ENCODE measurements at regions not wholly inside any gene's neighbourhood (a gene's known extent, or its start where the extent isn't known, plus 50 kb on each side); places are given as distances from the start of the nearest gene placed in this dataset.
"Not testable (repeated sequence)": the region's sequence is repeated elsewhere in the genome, so short reads cannot be mapped to it uniquely, and the experiment has no call there.

DNA sequence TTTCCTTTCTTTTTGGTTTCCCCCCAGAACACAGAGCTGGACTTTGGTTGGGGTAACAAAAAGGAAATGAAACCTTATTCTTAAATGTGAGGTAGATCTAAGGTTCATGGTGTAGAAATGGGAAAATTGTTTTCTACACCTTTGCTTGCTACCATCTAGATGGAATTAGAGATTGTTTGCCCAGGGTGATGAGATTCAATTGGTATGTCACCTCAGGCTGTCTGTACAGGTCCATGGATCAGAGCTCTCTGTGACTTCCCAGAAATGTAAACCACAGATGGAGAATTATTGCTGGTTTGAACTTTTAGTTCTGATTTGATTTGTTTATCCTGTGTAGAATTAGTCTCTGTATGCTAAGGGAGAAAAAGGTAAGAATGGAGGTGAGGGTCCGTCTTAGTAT lies 146.7 kb downstream of the PCDH7 start:
- no peak overlapping the region for H3K27ac ChIP-seq
- no peak overlapping the region for H3K27ac Mint-ChIP-seq

DNA sequence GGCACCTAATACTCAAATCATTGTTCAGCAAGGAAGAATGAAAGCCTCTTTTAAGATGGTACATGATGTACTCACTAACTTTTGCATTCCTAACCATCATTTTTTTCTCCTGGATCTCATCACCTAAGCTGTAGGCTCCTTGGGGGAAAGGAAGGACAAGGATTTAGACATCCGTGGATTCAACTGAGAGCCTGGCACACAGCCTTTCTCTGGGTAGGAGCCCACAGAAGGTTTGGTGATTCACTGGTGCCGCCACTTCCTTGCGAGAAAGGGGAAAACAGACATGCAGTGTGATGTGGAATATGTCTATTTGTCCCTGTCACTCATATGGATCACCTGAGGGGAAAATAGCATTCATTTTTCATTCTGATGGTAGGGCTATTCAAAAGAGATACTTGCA lies 147.3 kb downstream of the PCDH7 start:
- H3K27me3 Mint-ChIP-seq (ENCODE audit: insufficient read depth, low read depth) = no peaks in the 10 kb centered on the region
- no peak overlapping the region for H3K4me3 Mint-ChIP-seq
- Histone ChIP-seq H3K27me3 (no peaks in the 10 kb centered on the region), H2AFZ (replicated peaks) (no peak overlapping the region), H3K79me2 (ENCODE audit: low read depth) (no peaks in the 10 kb centered on the region), H3K27ac (no peak overlapping the region), H3K9me3 (ENCODE audit: low read depth) (no peaks in the 10 kb centered on the region), H3K4me2 (no peak overlapping the region), H3K9ac (no peak overlapping the region), H3K36me3 (no peaks in the 10 kb centered on the region), H3F3A (ENCODE audit: low read depth) (no peaks in the 10 kb centered on the region), H4K20me1 (ENCODE audit: low read depth) (no peaks in the 10 kb centered on the region), H3K4me1 (no peaks in the 10 kb centered on the region), H3K4me3 (no peak overlapping the region)
- H3K36me3 Mint-ChIP-seq = peaks cover 6% of the 10 kb centered on the region
- no peak overlapping the region for H3K27ac Mint-ChIP-seq
- TF ChIP-seq, protein P1, sequence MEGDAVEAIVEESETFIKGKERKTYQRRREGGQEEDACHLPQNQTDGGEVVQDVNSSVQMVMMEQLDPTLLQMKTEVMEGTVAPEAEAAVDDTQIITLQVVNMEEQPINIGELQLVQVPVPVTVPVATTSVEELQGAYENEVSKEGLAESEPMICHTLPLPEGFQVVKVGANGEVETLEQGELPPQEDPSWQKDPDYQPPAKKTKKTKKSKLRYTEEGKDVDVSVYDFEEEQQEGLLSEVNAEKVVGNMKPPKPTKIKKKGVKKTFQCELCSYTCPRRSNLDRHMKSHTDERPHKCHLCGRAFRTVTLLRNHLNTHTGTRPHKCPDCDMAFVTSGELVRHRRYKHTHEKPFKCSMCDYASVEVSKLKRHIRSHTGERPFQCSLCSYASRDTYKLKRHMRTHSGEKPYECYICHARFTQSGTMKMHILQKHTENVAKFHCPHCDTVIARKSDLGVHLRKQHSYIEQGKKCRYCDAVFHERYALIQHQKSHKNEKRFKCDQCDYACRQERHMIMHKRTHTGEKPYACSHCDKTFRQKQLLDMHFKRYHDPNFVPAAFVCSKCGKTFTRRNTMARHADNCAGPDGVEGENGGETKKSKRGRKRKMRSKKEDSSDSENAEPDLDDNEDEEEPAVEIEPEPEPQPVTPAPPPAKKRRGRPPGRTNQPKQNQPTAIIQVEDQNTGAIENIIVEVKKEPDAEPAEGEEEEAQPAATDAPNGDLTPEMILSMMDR (IDR thresholded peaks at IDR 0.05) = no peak
- TF ChIP-seq EZH2 (IDR thresholded peaks at IDR 0.05) (no peak), EZH2phosphoT487 (IDR thresholded peaks at IDR 0.05) (no peak)
- no peak for DNase-seq (ENCODE audit: low spot score)
- H3K9me3 Mint-ChIP-seq = peaks cover 2% of the 10 kb centered on the region
- H3K4me1 Mint-ChIP-seq = peaks cover 4% of the 10 kb centered on the region

More for the DNA sequence above, 146.7 kb downstream of the PCDH7 start:
- Mint-ChIP-seq H3K4me1 (peaks cover 5% of the 10 kb centered on the region), H3K27me3 (ENCODE audit: insufficient read depth, low read depth) (no peaks in the 10 kb centered on the region), H3K36me3 (peaks cover 6% of the 10 kb centered on the region), H3K9me3 (peaks cover 2% of the 10 kb centered on the region), H3K4me3 (no peak overlapping the region)
- H4K20me1 ChIP-seq (ENCODE audit: low read depth) = no peaks in the 10 kb centered on the region
- no peaks in the 10 kb centered on the region for H3K79me2 ChIP-seq (ENCODE audit: low read depth)
- H3K27me3 ChIP-seq = no peaks in the 10 kb centered on the region
- no peaks in the 10 kb centered on the region for H3K4me1 ChIP-seq
- TF ChIP-seq EZH2phosphoT487 (IDR thresholded peaks at IDR 0.05) (no peak), EZH2 (IDR thresholded peaks at IDR 0.05) (no peak)
- TF ChIP-seq, protein P1 (IDR thresholded peaks at IDR 0.05) = no peak
- H2AFZ ChIP-seq (replicated peaks) = no peak overlapping the region
- no peak overlapping the region for H3K9ac ChIP-seq
- no peak overlapping the region for H3K4me3 ChIP-seq
- DNase-seq (ENCODE audit: low spot score) = no peak
- H3F3A ChIP-seq (ENCODE audit: low read depth) = no peaks in the 10 kb centered on the region
- no peak overlapping the region for H3K4me2 ChIP-seq
- no peaks in the 10 kb centered on the region for H3K36me3 ChIP-seq
- H3K9me3 ChIP-seq (ENCODE audit: low read depth) = no peaks in the 10 kb centered on the region

DNA sequence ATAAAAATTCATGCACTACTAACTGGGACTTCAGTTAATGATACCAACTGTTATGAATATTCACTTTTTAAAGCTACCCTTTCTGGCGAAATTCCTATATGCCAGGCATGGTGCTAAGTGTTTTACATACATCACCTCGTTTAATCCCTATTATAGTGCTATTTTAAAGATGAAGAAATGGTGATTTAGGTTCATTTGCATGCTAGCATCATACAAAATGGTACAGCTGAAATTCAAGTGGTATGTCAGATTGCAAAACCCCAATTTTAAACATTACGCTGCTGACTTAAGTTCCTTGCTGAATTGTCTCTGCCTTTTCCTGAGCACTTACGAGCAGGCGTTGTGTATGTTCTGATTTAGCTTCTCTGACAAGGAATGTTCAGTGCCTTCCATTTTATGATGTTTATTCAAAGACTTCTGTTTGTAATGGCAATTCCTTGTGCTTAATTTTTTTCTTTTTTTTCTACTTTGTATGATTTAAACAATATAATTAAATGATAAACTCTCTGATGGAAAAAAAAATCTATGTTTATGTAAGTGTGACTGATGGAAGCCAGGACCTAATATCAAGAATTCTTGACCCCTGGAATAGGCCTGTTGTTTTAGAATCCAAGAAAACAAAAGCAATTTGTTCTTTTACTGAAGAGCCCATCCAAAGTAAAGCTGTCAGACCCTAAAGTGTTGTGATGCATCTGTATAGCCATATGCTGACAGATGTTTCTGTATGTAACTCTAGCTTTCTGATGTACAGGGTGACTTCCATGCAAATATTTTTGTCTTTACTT lies 148.1 kb downstream of the PCDH7 start:
- peaks cover 2% of the 10 kb centered on the region for H3K4me1 Mint-ChIP-seq
- H3K27ac Mint-ChIP-seq = no peak overlapping the region
- Histone ChIP-seq H3K27me3 (no peaks in the 10 kb centered on the region), H2AFZ (replicated peaks) (no peak overlapping the region), H3K36me3 (no peaks in the 10 kb centered on the region), H3F3A (ENCODE audit: low read depth) (no peaks in the 10 kb centered on the region), H4K20me1 (ENCODE audit: low read depth) (no peaks in the 10 kb centered on the region), H3K79me2 (ENCODE audit: low read depth) (no peaks in the 10 kb centered on the region), H3K27ac (no peak overlapping the region), H3K4me1 (no peaks in the 10 kb centered on the region), H3K4me3 (no peak overlapping the region), H3K4me2 (no peak overlapping the region), H3K9ac (no peak overlapping the region), H3K9me3 (ENCODE audit: low read depth) (no peaks in the 10 kb centered on the region)
- H3K4me3 Mint-ChIP-seq = no peak overlapping the region
- no peak for DNase-seq (ENCODE audit: low spot score)
- peaks cover 6% of the 10 kb centered on the region for H3K36me3 Mint-ChIP-seq
- no peak for TF ChIP-seq EZH2 (IDR thresholded peaks at IDR 0.05)
- TF ChIP-seq EZH2phosphoT487 (IDR thresholded peaks at IDR 0.05) = no peak
- TF ChIP-seq, protein P1 (IDR thresholded peaks at IDR 0.05) = no peak
- H3K9me3 Mint-ChIP-seq = peaks cover 2% of the 10 kb centered on the region
- no peaks in the 10 kb centered on the region for H3K27me3 Mint-ChIP-seq (ENCODE audit: insufficient read depth, low read depth)

DNA sequence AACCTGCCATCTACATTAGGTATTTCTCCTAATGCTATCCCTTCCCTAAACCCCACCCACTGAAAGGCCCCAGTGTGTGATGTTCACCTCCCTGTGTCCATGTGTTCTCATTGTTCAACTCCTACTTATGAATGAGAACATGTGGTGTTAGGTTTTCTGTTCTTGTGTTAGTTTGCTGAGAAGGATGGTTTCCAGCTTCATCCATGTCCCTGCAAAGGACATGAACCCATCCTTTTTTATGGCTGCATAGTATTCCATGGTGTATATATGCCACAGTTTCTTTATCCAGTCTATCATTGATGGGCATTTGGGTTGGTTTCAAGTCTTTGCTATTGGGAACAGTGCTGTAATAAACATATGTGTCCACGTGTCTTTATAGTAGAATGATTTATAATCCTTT lies 149.2 kb downstream of the PCDH7 start:
- not testable (repeated sequence) for H3K4me2 ChIP-seq; H3K9me3 Mint-ChIP-seq; DNase-seq (ENCODE audit: low spot score); H3K27me3 Mint-ChIP-seq (ENCODE audit: insufficient read depth, low read depth); H3K27ac ChIP-seq; H2AFZ ChIP-seq (replicated peaks); H3K4me1 ChIP-seq; H3K4me1 Mint-ChIP-seq; H3K79me2 ChIP-seq (ENCODE audit: low read depth); H3K27me3 ChIP-seq; H3K9me3 ChIP-seq (ENCODE audit: low read depth); H3K9ac ChIP-seq; H3K36me3 Mint-ChIP-seq; H3K4me3 Mint-ChIP-seq; H3K27ac Mint-ChIP-seq; H3F3A ChIP-seq (ENCODE audit: low read depth); H4K20me1 ChIP-seq (ENCODE audit: low read depth); H3K4me3 ChIP-seq; H3K36me3 ChIP-seq

All from neural progenitor cell (in vitro differentiated cells).